ENCODE measurements at regions not wholly inside any gene's neighbourhood (a gene's known extent, or its start where the extent isn't known, plus 50 kb on each side); places are given as distances from the start of the nearest gene placed in this dataset.

GRCh38 chr6:33897189-33897780, 93.5 kb upstream of the MLN start:
- no peak for TF ChIP-seq CTCF (IDR thresholded peaks at IDR 0.05)
- no peak for TF ChIP-seq CEBPB (IDR thresholded peaks at IDR 0.05)

Measured in A549 (cell line).